ENCODE measurements at regions not wholly inside any gene's neighbourhood (a gene's known extent, or its start where the extent isn't known, plus 50 kb on each side); places are given as distances from the start of the nearest gene placed in this dataset.

DNA sequence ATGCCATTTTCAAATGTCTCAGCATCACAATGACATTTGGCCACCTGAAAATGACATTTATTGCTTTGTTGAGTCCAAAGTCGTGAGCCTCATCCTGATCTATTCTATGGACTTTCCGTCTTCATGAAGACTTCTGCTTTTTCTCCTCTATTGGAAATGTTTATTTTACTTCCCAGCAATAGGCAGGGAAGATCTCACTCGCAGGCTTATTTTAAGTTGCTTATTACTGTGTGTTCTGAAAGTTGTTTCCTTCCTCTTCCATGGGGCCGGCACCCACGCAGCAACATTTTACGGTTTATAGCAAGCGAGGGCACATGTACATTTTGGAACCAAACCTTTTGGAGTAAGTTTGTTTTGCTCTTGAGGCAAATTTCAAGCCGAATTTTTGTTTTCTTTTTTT is 221.0 kb upstream of the KLF6 start:
- Histone ChIP-seq H3K27me3 (ENCODE audit: insufficient read depth, poor library complexity, severe bottlenecking) (no peaks in the 10 kb centered on the region), H3K4me3 (ENCODE audit: severe bottlenecking) (no peak overlapping the region), H3K36me3 (ENCODE audit: low read depth) (no peaks in the 10 kb centered on the region), H3K27ac (ENCODE audit: poor library complexity, severe bottlenecking) (no peak overlapping the region), H3K9me3 (ENCODE audit: severe bottlenecking) (no peaks in the 10 kb centered on the region), H3K4me1 (ENCODE audit: insufficient read depth, poor library complexity, severe bottlenecking) (no peaks in the 10 kb centered on the region)
- no peak for TF ChIP-seq CTCF (IDR thresholded peaks at IDR 0.05; ENCODE audit: poor library complexity, severe bottlenecking)
- ATAC-seq (ENCODE audit: low read depth) (no peak), DNase-seq (ENCODE audit: low spot score) (no peak)

- no peak overlapping the region for H3K27ac ChIP-seq (ENCODE audit: poor library complexity, severe bottlenecking)
- ATAC-seq (ENCODE audit: low read depth) (no peak), DNase-seq (ENCODE audit: low spot score) (no peak)
- no peaks in the 10 kb centered on the region for H3K4me1 ChIP-seq (ENCODE audit: insufficient read depth, poor library complexity, severe bottlenecking)
- H3K36me3 ChIP-seq (ENCODE audit: low read depth) = no peaks in the 10 kb centered on the region
- no peaks in the 10 kb centered on the region for H3K27me3 ChIP-seq (ENCODE audit: insufficient read depth, poor library complexity, severe bottlenecking)
- H3K9me3 ChIP-seq (ENCODE audit: severe bottlenecking) = no peaks in the 10 kb centered on the region
- TF ChIP-seq CTCF (IDR thresholded peaks at IDR 0.05; ENCODE audit: poor library complexity, severe bottlenecking) = no peak
- H3K4me3 ChIP-seq (ENCODE audit: severe bottlenecking) = no peak overlapping the region
Measured at GRCh38 chr10:4004990-4005389, 220.0 kb upstream of the KLF6 start.

- no peaks in the 10 kb centered on the region for H3K4me1 ChIP-seq (ENCODE audit: insufficient read depth, poor library complexity, severe bottlenecking)
- H3K36me3 ChIP-seq (ENCODE audit: low read depth) = no peaks in the 10 kb centered on the region
- ATAC-seq (ENCODE audit: low read depth) (no peak), DNase-seq (ENCODE audit: low spot score) (no peak)
- H3K27me3 ChIP-seq (ENCODE audit: insufficient read depth, poor library complexity, severe bottlenecking) = no peaks in the 10 kb centered on the region
- no peak for TF ChIP-seq CTCF (IDR thresholded peaks at IDR 0.05; ENCODE audit: poor library complexity, severe bottlenecking)
- no peaks in the 10 kb centered on the region for H3K9me3 ChIP-seq (ENCODE audit: severe bottlenecking)
- no peak overlapping the region for H3K27ac ChIP-seq (ENCODE audit: poor library complexity, severe bottlenecking)
- H3K4me3 ChIP-seq (ENCODE audit: severe bottlenecking) = no peak overlapping the region
Measured at GRCh38 chr10:4004144-4004543, 219.1 kb upstream of the KLF6 start.

GRCh38 chr10:4003348-4003973 is 218.5 kb upstream of the KLF6 start:
- no peak overlapping the region for H3K4me3 ChIP-seq (ENCODE audit: severe bottlenecking)
- ATAC-seq (ENCODE audit: low read depth) (no peak), DNase-seq (ENCODE audit: low spot score) (no peak)
- H3K36me3 ChIP-seq (ENCODE audit: low read depth) = no peaks in the 10 kb centered on the region
- no peak overlapping the region for H3K27ac ChIP-seq (ENCODE audit: poor library complexity, severe bottlenecking)
- no peaks in the 10 kb centered on the region for H3K9me3 ChIP-seq (ENCODE audit: severe bottlenecking)
- H3K4me1 ChIP-seq (ENCODE audit: insufficient read depth, poor library complexity, severe bottlenecking) = no peaks in the 10 kb centered on the region
- H3K27me3 ChIP-seq (ENCODE audit: insufficient read depth, poor library complexity, severe bottlenecking) = no peaks in the 10 kb centered on the region
- no peak for TF ChIP-seq CTCF (IDR thresholded peaks at IDR 0.05; ENCODE audit: poor library complexity, severe bottlenecking)

- Histone ChIP-seq H3K27me3 (ENCODE audit: insufficient read depth, poor library complexity, severe bottlenecking) (no peaks in the 10 kb centered on the region), H3K4me1 (ENCODE audit: insufficient read depth, poor library complexity, severe bottlenecking) (no peaks in the 10 kb centered on the region), H3K36me3 (ENCODE audit: low read depth) (no peaks in the 10 kb centered on the region), H3K9me3 (ENCODE audit: severe bottlenecking) (no peaks in the 10 kb centered on the region), H3K4me3 (ENCODE audit: severe bottlenecking) (no peak overlapping the region), H3K27ac (ENCODE audit: poor library complexity, severe bottlenecking) (no peak overlapping the region)
- DNase-seq (ENCODE audit: low spot score) (no peak), ATAC-seq (ENCODE audit: low read depth) (no peak)
- no peak for TF ChIP-seq CTCF (IDR thresholded peaks at IDR 0.05; ENCODE audit: poor library complexity, severe bottlenecking)
Measured at GRCh38 chr10:4001811-4002210, 216.8 kb upstream of the KLF6 start.

Data from RWPE2 (cell line).